GM23338 (cell line): ENCODE measurements at regions not wholly inside any gene's neighbourhood (a gene's known extent, or its start where the extent isn't known, plus 50 kb on each side); places are given as distances from the start of the nearest gene placed in this dataset.
"Not testable (repeated sequence)": the region's sequence is repeated elsewhere in the genome, so short reads cannot be mapped to it uniquely, and the experiment has no call there.

Source experiments
- ATAC-seq: fragments of 200-7000 bp; cut with Tn5 transposase; 3 replicates; pipeline ENCODE4 v1.9.1; 2020
- DNase-seq: peaks from one replicate; pipeline ENCODE4 v3.0.0-alpha.2; 2015; ENCODE audit warnings: low spot score
- H2AFZ ChIP-seq: fragments of 200-600 bp; sonication (generic); 2 replicates; pipeline ENCODE4 v1.8.0; 2016; ENCODE audit warnings: antibody characterized with exemption, mild to moderate bottlenecking, moderate library complexity
- H3F3A ChIP-seq: fragments of 200-600 bp; sonication (generic); replicated peaks from 2 replicates; pipeline ENCODE4 v1.8.0; 2017; ENCODE audit warnings: antibody characterized with exemption, mixed run types, low read depth
- H3K27ac ChIP-seq: fragments of 200-600 bp; sonication (generic); 2 replicates; pipeline ENCODE4 v1.6.1; 2016; ENCODE audit warnings: low read depth
- H3K27me3 ChIP-seq: fragments of 200-600 bp; sonication (generic); 2 replicates; pipeline ENCODE4 v1.8.0; 2016; ENCODE audit warnings: mild to moderate bottlenecking, mixed run types, moderate library complexity; ENCODE audit not compliant: insufficient read depth
- H3K36me3 ChIP-seq: fragments of 200-600 bp; sonication (generic); 2 replicates; pipeline ENCODE4 v1.8.0; 2016; ENCODE audit warnings: mild to moderate bottlenecking; ENCODE audit not compliant: insufficient read depth
- H3K4me1 ChIP-seq: fragments of 200-600 bp; sonication (generic); 2 replicates; pipeline ENCODE4 v1.8.0; 2016; ENCODE audit warnings: mild to moderate bottlenecking, moderate library complexity; ENCODE audit not compliant: insufficient read depth
- H3K4me2 ChIP-seq: fragments of 200-600 bp; sonication (generic); 2 replicates; pipeline ENCODE4 v1.7.1; 2017; ENCODE audit warnings: mixed run types
- H3K4me3 ChIP-seq: fragments of 200-600 bp; sonication (generic); 2 replicates; pipeline ENCODE4 v1.6.1; 2016; ENCODE audit warnings: mixed run types
- H3K79me2 ChIP-seq: fragments of 200-600 bp; sonication (generic); replicated peaks from 2 replicates; pipeline ENCODE4 v1.8.0; 2017; ENCODE audit warnings: mild to moderate bottlenecking; ENCODE audit not compliant: insufficient read depth
- H3K9me2 ChIP-seq: fragments of 200-600 bp; sonication (generic); 2 replicates; pipeline ENCODE4 v1.8.0; 2017; ENCODE audit not compliant: insufficient read depth
- H4K20me1 ChIP-seq: fragments of 200-600 bp; sonication (generic); replicated peaks from 2 replicates; pipeline ENCODE4 v1.8.0; 2017; ENCODE audit warnings: mild to moderate bottlenecking; ENCODE audit not compliant: insufficient read depth
- H3K27ac Mint-ChIP-seq: 2 replicates; pipeline ENCODE4 v1.8.0; 2020; ENCODE audit warnings: inconsistent platforms, mild to moderate bottlenecking, moderate library complexity, mixed read lengths
- H3K27me3 Mint-ChIP-seq: 3 replicates; pipeline ENCODE4 v1.8.0; 2022; ENCODE audit warnings: low read depth, mild to moderate bottlenecking, moderate library complexity, mixed read lengths, inconsistent platforms; ENCODE audit not compliant: insufficient read depth, poor library complexity
- H3K36me3 Mint-ChIP-seq: 3 replicates; pipeline ENCODE4 v1.8.0; 2021; ENCODE audit warnings: low read depth, mild to moderate bottlenecking, inconsistent platforms, moderate library complexity, mixed read lengths
- H3K4me1 Mint-ChIP-seq: 3 replicates; pipeline ENCODE4 v1.8.0; 2020; ENCODE audit warnings: mild to moderate bottlenecking, inconsistent platforms, mixed read lengths
- H3K4me3 Mint-ChIP-seq: 3 replicates; pipeline ENCODE4 v1.8.0; 2021; ENCODE audit warnings: moderate library complexity, mild to moderate bottlenecking, inconsistent platforms, mixed read lengths
- H3K9me3 Mint-ChIP-seq: 3 replicates; pipeline ENCODE4 v1.8.0; 2020; ENCODE audit warnings: moderate library complexity, mild to moderate bottlenecking, inconsistent platforms, mixed read lengths
- CREB1 ChIP-seq: fragments of 250-450 bp; sonication (Bioruptor Pico); IDR thresholded peaks from 2 replicates; pipeline ENCODE4 v1.5.0; 2020; ENCODE audit warnings: low read depth, mild to moderate bottlenecking, moderate library complexity
- EZH2phosphoT487 ChIP-seq: fragments of 200-600 bp; sonication (generic); IDR thresholded peaks from one replicate; pipeline ENCODE4 v1.8.1; 2018; ENCODE audit warnings: antibody characterized with exemption; ENCODE audit not compliant: unreplicated experiment
- JUNB ChIP-seq: IDR thresholded peaks from one replicate; pipeline ENCODE4 v1.6.1; 2016; ENCODE audit warnings: antibody characterized with exemption; ENCODE audit not compliant: unreplicated experiment
- STAT1 ChIP-seq: IDR thresholded peaks from one replicate; pipeline ENCODE4 v1.6.1; 2016; ENCODE audit warnings: antibody characterized with exemption; ENCODE audit not compliant: unreplicated experiment
- ZNF114 ChIP-seq: fragments of 250-450 bp; sonication (Bioruptor Pico); IDR thresholded peaks from 2 replicates; pipeline ENCODE4 v1.5.0; 2020; ENCODE audit warnings: mild to moderate bottlenecking, moderate library complexity
- ZNF331 ChIP-seq: fragments of 250-450 bp; sonication (Bioruptor Pico); IDR thresholded peaks from 2 replicates; pipeline ENCODE4 v1.5.0; 2020; ENCODE audit warnings: low read depth, mild to moderate bottlenecking, moderate library complexity
- TF ChIP-seq, protein P1 (sequence below): IDR thresholded peaks from 2 replicates; pipeline ENCODE4 v1.6.1; 2016; ENCODE audit warnings: antibody characterized with exemption
- TF ChIP-seq, protein P2 (sequence below), 2 experiments: fragments of 200-600 bp in 1 of 2; sonication (generic) in 1 of 2; conservative IDR thresholded peaks; 2 replicates each; pipeline versions ENCODE4 v1.5.1 to v1.6.1; 2016 to 2017; ENCODE audit warnings: antibody characterized with exemption in 2 of 2, low read depth in 2 of 2, mild to moderate bottlenecking in 2 of 2, moderate library complexity in 1 of 2
- TF ChIP-seq, protein P3 (sequence below): IDR thresholded peaks from one replicate; pipeline ENCODE4 v1.6.1; 2018; ENCODE audit warnings: antibody characterized with exemption; ENCODE audit not compliant: unreplicated experiment

DNA sequence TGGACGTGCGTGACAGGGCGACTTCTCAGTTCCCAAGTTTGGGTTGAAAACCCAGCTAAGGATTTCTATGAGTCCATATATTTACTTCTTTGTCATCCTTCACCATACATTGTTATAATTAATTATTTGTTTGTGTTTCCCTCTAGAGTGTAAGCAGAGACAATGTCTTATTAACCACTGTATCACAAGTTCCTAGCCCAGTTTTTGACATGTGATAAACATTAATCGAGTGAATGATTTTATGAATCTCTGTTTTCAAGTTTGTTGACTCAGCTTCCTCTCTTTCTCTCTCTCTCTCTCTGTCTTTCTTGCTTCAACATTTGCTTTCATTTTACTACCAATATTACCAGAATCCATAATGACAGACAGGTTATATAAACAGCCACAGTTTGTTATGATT, 1259.6 kb upstream of the TENM4 start (continued):
- TF ChIP-seq ZNF331 (CRISPR knock-in tag) (no peak), EZH2phosphoT487 (no peak), JUNB (no peak), ZNF114 (CRISPR knock-in tag) (no peak), CREB1 (CRISPR knock-in tag) (no peak), STAT1 (no peak)
- TF ChIP-seq, protein P1, sequence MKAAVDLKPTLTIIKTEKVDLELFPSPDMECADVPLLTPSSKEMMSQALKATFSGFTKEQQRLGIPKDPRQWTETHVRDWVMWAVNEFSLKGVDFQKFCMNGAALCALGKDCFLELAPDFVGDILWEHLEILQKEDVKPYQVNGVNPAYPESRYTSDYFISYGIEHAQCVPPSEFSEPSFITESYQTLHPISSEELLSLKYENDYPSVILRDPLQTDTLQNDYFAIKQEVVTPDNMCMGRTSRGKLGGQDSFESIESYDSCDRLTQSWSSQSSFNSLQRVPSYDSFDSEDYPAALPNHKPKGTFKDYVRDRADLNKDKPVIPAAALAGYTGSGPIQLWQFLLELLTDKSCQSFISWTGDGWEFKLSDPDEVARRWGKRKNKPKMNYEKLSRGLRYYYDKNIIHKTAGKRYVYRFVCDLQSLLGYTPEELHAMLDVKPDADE = no peak
- TF ChIP-seq, protein P2, sequence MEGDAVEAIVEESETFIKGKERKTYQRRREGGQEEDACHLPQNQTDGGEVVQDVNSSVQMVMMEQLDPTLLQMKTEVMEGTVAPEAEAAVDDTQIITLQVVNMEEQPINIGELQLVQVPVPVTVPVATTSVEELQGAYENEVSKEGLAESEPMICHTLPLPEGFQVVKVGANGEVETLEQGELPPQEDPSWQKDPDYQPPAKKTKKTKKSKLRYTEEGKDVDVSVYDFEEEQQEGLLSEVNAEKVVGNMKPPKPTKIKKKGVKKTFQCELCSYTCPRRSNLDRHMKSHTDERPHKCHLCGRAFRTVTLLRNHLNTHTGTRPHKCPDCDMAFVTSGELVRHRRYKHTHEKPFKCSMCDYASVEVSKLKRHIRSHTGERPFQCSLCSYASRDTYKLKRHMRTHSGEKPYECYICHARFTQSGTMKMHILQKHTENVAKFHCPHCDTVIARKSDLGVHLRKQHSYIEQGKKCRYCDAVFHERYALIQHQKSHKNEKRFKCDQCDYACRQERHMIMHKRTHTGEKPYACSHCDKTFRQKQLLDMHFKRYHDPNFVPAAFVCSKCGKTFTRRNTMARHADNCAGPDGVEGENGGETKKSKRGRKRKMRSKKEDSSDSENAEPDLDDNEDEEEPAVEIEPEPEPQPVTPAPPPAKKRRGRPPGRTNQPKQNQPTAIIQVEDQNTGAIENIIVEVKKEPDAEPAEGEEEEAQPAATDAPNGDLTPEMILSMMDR (conservative IDR thresholded peaks at IDR 0.05; ENCODE audit: low read depth in 2 of 2) = no peak
- TF ChIP-seq, protein P3, sequence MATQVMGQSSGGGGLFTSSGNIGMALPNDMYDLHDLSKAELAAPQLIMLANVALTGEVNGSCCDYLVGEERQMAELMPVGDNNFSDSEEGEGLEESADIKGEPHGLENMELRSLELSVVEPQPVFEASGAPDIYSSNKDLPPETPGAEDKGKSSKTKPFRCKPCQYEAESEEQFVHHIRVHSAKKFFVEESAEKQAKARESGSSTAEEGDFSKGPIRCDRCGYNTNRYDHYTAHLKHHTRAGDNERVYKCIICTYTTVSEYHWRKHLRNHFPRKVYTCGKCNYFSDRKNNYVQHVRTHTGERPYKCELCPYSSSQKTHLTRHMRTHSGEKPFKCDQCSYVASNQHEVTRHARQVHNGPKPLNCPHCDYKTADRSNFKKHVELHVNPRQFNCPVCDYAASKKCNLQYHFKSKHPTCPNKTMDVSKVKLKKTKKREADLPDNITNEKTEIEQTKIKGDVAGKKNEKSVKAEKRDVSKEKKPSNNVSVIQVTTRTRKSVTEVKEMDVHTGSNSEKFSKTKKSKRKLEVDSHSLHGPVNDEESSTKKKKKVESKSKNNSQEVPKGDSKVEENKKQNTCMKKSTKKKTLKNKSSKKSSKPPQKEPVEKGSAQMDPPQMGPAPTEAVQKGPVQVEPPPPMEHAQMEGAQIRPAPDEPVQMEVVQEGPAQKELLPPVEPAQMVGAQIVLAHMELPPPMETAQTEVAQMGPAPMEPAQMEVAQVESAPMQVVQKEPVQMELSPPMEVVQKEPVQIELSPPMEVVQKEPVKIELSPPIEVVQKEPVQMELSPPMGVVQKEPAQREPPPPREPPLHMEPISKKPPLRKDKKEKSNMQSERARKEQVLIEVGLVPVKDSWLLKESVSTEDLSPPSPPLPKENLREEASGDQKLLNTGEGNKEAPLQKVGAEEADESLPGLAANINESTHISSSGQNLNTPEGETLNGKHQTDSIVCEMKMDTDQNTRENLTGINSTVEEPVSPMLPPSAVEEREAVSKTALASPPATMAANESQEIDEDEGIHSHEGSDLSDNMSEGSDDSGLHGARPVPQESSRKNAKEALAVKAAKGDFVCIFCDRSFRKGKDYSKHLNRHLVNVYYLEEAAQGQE = no peak

DNA sequence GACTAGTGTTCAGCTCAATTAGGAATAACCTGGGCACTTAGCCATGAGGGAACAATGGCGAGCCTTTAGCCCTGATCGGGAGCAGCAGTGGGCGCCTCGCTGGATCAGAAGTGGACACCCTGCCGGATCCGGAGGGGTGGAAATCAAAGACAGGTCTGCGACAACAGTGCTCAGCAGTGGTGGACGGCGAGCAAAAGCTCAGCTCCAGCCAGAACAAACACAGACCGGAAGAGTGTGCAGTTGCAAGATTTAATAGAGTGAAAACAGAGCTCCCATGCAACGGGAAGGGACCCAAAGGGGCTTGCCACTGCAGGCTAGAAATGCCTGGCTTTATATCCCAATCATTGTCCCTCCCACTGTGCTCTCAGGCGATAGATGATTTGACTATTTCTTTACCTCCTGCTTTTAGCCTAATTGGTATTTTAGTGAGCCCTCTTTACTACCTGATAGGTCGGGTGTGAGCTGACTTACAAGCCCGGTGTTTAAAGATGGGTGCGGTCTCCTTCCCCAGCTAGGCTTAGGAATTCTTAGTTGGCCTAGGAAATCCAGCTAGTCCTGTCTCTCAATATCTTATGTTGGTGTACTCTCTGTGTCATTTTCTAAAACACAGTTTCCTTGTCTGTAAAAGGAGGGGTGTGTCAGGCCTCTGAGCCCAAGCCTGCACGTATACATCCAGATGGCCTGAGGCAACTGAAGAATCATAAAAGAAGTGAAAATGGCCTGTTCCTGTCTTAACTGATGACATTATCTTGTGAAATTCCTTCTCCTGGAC, 1258.8 kb upstream of the TENM4 start:
- H4K20me1 ChIP-seq, H3K27me3 Mint-ChIP-seq, H3K27ac ChIP-seq, H3K36me3 Mint-ChIP-seq, DNase-seq, H3K4me1 ChIP-seq, H3K79me2 ChIP-seq, H3K4me2 ChIP-seq, H3K4me3 ChIP-seq, H3K27me3 ChIP-seq, ATAC-seq, H3F3A ChIP-seq, H3K27ac Mint-ChIP-seq, H3K9me3 Mint-ChIP-seq, H3K36me3 ChIP-seq, H3K4me1 Mint-ChIP-seq, H3K4me3 Mint-ChIP-seq: not testable (repeated sequence)
- Histone ChIP-seq H2AFZ (peak overlapping the region; percentile 83), H3K9me2 (0 out of 2 replicates have a peak, but pooled peaks cover 11% of the 10 kb centered on the region)
